Esophagus muscularis mucosa (tissue), 4 donors: ENCODE measurements at regions not wholly inside any gene's neighbourhood (a gene's known extent, or its start where the extent isn't known, plus 50 kb on each side); places are given as distances from the start of the nearest gene placed in this dataset.
"Not testable (repeated sequence)": the region's sequence is repeated elsewhere in the genome, so short reads cannot be mapped to it uniquely, and the experiment has no call there.

Experiments
- DNase-seq: peaks from one replicate; pipeline ENCODE4 v3.0.0-alpha.2; 2017; ENCODE audit errors: extremely low spot score
- H3K27ac ChIP-seq, 4 donors: fragments of 200-600 bp; sonication (generic); replicated peaks in 1 of 4; 1 replicate in 3 of 4; 2 replicates in 1 of 4; pipeline ENCODE4 v1.5.1; 2016 to 2019; ENCODE audit warnings: mild to moderate bottlenecking in 1 of 4
- H3K27me3 ChIP-seq, 4 donors: fragments of 200-600 bp; sonication (generic); one replicate each; pipeline versions ENCODE4 v1.5.1 to v1.6.0; 2016 to 2019
- H3K36me3 ChIP-seq, 4 donors: fragments of 200-600 bp; sonication (generic); one replicate each; pipeline ENCODE4 v1.5.1; 2016 to 2019
- H3K4me1 ChIP-seq, 4 donors: fragments of 200-600 bp; sonication (generic); one replicate each; pipeline ENCODE4 v1.5.1; 2016 to 2019
- H3K4me3 ChIP-seq, 4 donors: fragments of 200-600 bp; sonication (generic); 1 replicate in 2 of 4; 2 replicates in 2 of 4; pipeline ENCODE4 v1.5.1; 2016 to 2019; ENCODE audit warnings: mild to moderate bottlenecking in 4 of 4, moderate library complexity in 1 of 4
- H3K9me3 ChIP-seq, 4 donors: fragments of 200-600 bp; sonication (generic); 1 replicate in 3 of 4; 2 replicates in 1 of 4; pipeline ENCODE4 v1.5.1; 2016 to 2019
- EP300 ChIP-seq: sonication (generic); formaldehyde crosslinking; IDR thresholded peaks from one replicate; pipeline ENCODE4 v1.6.1; 2017; ENCODE audit warnings: antibody characterized with exemption
- POLR2A ChIP-seq: fragments of 450-650 bp; IDR thresholded peaks from one replicate; pipeline ENCODE4 v1.6.1; 2017; ENCODE audit warnings: antibody characterized with exemption, moderate library complexity, mild to moderate bottlenecking, low read depth
- POLR2AphosphoS5 ChIP-seq, 2 donors: sonication (generic); formaldehyde crosslinking; IDR thresholded peaks; one replicate each; pipeline ENCODE4 v1.6.1; 2017; ENCODE audit warnings: antibody characterized with exemption in 2 of 2
- WGBS: methylation state at CpG from one replicate; pipeline ENCODE4 v1.1.5; 2018; 5-methylcytosine and 5-hydroxymethylcytosine counted together
- intact Hi-C: fragments of 100-400 bp; cut with DNase I; formaldehyde crosslinking; loops from one replicate; pipeline ENCODE4 v1.15.1; 2023
- TF ChIP-seq, protein P1 (sequence below), 3 experiments: fragments of 200-600 bp in 2 of 3; fragments of 450-650 bp in 1 of 3; sonication (generic) in 2 of 3; IDR thresholded peaks; one replicate each; pipeline ENCODE4 v1.5.1; 2017 to 2019; ENCODE audit warnings: antibody characterized with exemption in 3 of 3, mild to moderate bottlenecking in 2 of 3, moderate library complexity in 1 of 3

DNA sequence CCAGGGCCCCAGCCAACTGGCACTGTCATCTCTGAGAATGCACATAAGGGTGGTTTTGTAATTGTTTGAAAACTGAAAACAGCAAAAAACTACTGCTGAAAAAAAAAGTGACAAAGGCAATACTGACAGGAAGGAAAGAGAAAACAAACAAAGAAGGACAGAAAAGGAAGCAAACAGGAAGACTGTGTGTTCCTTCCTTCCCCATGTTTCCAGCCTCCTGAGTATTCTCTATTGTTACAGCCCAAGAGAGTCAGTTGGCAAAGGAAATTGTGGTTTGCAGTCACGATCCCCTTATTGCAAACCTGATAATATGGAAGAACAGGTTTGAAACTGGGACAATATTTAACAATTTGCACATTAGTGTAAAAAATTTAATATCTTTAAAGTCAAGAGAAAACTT is 1177.6 kb downstream of the PLA2G4A start:
- Histone ChIP-seq H3K9me3 (no peaks in the 10 kb centered on the region), H3K36me3 (no peaks in the 10 kb centered on the region), H3K27ac (no peak overlapping the region), H3K27me3 (no peaks in the 10 kb centered on the region), H3K4me3 (no peak overlapping the region), H3K4me1 (no peaks in the 10 kb centered on the region)
- 61% methylated on average over 1 of the region's 1 CpG for WGBS
- DNase-seq, result no peak
- intact Hi-C loops, result no loop called here
- TF ChIP-seq, protein P1, sequence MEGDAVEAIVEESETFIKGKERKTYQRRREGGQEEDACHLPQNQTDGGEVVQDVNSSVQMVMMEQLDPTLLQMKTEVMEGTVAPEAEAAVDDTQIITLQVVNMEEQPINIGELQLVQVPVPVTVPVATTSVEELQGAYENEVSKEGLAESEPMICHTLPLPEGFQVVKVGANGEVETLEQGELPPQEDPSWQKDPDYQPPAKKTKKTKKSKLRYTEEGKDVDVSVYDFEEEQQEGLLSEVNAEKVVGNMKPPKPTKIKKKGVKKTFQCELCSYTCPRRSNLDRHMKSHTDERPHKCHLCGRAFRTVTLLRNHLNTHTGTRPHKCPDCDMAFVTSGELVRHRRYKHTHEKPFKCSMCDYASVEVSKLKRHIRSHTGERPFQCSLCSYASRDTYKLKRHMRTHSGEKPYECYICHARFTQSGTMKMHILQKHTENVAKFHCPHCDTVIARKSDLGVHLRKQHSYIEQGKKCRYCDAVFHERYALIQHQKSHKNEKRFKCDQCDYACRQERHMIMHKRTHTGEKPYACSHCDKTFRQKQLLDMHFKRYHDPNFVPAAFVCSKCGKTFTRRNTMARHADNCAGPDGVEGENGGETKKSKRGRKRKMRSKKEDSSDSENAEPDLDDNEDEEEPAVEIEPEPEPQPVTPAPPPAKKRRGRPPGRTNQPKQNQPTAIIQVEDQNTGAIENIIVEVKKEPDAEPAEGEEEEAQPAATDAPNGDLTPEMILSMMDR (IDR thresholded peaks at IDR 0.05), result no peak
- TF ChIP-seq POLR2A (no peak), EP300 (no peak), POLR2AphosphoS5 (IDR thresholded peaks at IDR 0.05) (no peak)

DNA sequence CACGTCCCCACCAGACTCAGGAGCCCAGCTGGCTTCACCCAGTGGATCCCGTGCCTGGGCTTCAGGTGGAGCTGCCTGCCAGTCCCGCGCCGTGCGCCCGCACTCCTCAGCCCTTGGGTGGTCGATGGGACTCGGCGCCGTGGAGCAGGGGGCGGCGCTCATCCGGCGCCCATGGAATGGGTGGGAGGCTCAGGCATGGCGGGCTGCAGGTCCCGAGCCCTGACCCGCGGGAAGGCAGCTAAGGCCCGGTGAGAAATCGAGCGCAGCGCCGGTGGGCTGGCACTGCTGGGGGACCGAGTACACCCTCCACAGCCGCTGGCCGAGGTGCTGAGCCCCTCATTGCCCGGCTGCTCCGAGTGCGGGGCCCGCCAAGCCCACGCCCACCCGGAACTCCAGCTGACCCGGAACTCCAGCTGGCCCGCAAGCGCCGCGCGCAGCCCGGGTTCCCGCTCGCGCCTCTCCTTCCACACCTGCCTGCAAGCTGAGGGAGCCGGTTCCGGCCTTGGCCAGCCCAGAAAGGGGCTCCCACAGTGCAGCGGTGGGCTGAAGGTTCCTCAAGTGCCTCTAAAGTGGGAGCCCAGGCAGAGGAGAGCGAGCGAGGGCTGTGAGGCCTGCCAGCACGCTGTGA is 1184.6 kb downstream of the PLA2G4A start:
- WGBS, result 97% methylated on average over 31 of the region's 49 CpGs
- H3K27me3 ChIP-seq, H3K9me3 ChIP-seq, DNase-seq, H3K4me1 ChIP-seq, H3K36me3 ChIP-seq, intact Hi-C loops, H3K27ac ChIP-seq, H3K4me3 ChIP-seq: not testable (repeated sequence)

GRCh38 chr1:188017921-188018320 is 1189.2 kb downstream of the PLA2G4A start:
- TF ChIP-seq POLR2AphosphoS5 (IDR thresholded peaks at IDR 0.05) (no peak), POLR2A (no peak), EP300 (no peak)
- TF ChIP-seq, protein P1 (IDR thresholded peaks at IDR 0.05), result no peak
- Histone ChIP-seq H3K27ac (no peak overlapping the region), H3K4me3 (no peak overlapping the region), H3K4me1 (no peaks in the 10 kb centered on the region), H3K27me3 (no peaks in the 10 kb centered on the region), H3K9me3 (no peaks in the 10 kb centered on the region), H3K36me3 (no peaks in the 10 kb centered on the region)
- no peak for DNase-seq
- intact Hi-C loops, result no loop called here
- 85% methylated on average over 4 of the region's 4 CpGs for WGBS

DNA sequence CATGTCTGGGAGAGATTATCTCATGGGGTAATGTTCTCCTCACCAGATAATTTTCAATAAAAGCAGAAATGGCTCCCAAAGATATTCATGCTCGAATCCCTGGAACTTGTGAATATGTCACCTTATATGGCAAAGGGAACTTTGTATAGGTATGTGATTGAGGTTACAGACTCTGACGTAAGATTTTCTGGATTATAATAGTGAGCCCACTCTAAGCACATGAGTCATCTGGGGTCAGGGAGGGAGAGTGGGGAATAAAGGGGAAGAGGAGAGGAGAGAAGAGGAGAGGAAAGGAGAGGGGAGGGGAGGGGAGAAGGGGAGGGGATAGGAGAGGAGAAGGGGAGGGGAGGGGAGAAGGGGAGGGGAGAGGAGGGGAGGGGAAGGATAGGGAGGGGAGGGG is 1193.9 kb downstream of the PLA2G4A start:
- Histone ChIP-seq H3K27ac (no peak overlapping the region), H3K27me3 (no peaks in the 10 kb centered on the region), H3K36me3 (no peaks in the 10 kb centered on the region), H3K4me1 (no peaks in the 10 kb centered on the region), H3K4me3 (no peak overlapping the region), H3K9me3 (no peaks in the 10 kb centered on the region)
- no peak for DNase-seq
- intact Hi-C loops, result no loop called here
- 87% methylated on average over 2 of the region's 2 CpGs for WGBS
- TF ChIP-seq POLR2AphosphoS5 (IDR thresholded peaks at IDR 0.05) (no peak), POLR2A (no peak), EP300 (no peak)
- TF ChIP-seq, protein P1 (IDR thresholded peaks at IDR 0.05), result no peak

- Histone ChIP-seq H3K4me1 (no peaks in the 10 kb centered on the region), H3K4me3 (no peak overlapping the region), H3K27me3 (no peaks in the 10 kb centered on the region), H3K27ac (no peak overlapping the region), H3K9me3 (no peaks in the 10 kb centered on the region), H3K36me3 (no peaks in the 10 kb centered on the region)
- TF ChIP-seq POLR2AphosphoS5 (IDR thresholded peaks at IDR 0.05) (no peak), POLR2A (no peak), EP300 (no peak)
- TF ChIP-seq, protein P1 (IDR thresholded peaks at IDR 0.05), result no peak
- intact Hi-C loops, result no loop called here
- no peak for DNase-seq
- WGBS, result 96% methylated on average over 2 of the region's 2 CpGs
These were observed 1194.5 kb downstream of the PLA2G4A start for GRCh38 chr1:188023206-188023605.
